Caco-2 (cell line): ENCODE measurements at regions not wholly inside any gene's neighbourhood (a gene's known extent, or its start where the extent isn't known, plus 50 kb on each side); places are given as distances from the start of the nearest gene placed in this dataset.

Experiments used
- BruUV-seq: library from RNA; stranded (reverse); fragments of 400-500 nt; replicated peaks from 2 replicates; lab custom pipeline; 2021; lab: Mats Ljungman, UMichigan
- CTCF ChIA-PET: fragments of 300-600 bp; sonication (Branson Sonifier 250); formaldehyde crosslinking; loops from one replicate; lab custom pipeline; 2022; ENCODE audit warnings: antibody characterized with exemption; lab: Charles Lee
- POLR2A ChIA-PET: fragments of 300-600 bp; sonication (Branson Sonifier 250); formaldehyde crosslinking; loops from one replicate; lab custom pipeline; 2022; ENCODE audit warnings: antibody characterized with exemption; lab: Charles Lee
- DNase-seq, 2 experiments: peaks; one replicate each; pipeline versions ENCODE4 v3.0.0 to v3.0.0-alpha.2; 2020 to 2022
- H3K27me3 ChIP-seq: replicated peaks from 2 replicates; pipeline ENCODE4 v1.6.0; 2011; ENCODE audit warnings: low read length; ENCODE audit not compliant: control insufficient read depth, insufficient read depth
- H3K36me3 ChIP-seq: 2 replicates; pipeline ENCODE4 v1.5.1; 2011; ENCODE audit warnings: low read length; ENCODE audit not compliant: control insufficient read depth, insufficient read depth
- H3K4me1 ChIP-seq: fragments of 250-450 bp; sonication (Bioruptor Pico); 2 replicates; pipeline ENCODE4 v1.5.1; 2020; ENCODE audit warnings: mild to moderate bottlenecking
- H3K4me3 ChIP-seq: 2 replicates; pipeline ENCODE4 v1.5.1; 2011; ENCODE audit warnings: low read depth, mild to moderate bottlenecking, control low read depth, low read length
- H3K9me3 ChIP-seq: fragments of 250-450 bp; sonication (Bioruptor Pico); 2 replicates; pipeline ENCODE4 v1.5.1; 2020; ENCODE audit warnings: mild to moderate bottlenecking, moderate library complexity
- H3K27ac Mint-ChIP-seq: one replicate; pipeline ENCODE4 v1.8.0; 2022; ENCODE audit warnings: mixed read lengths; ENCODE audit not compliant: unreplicated experiment
- H3K27me3 Mint-ChIP-seq: one replicate; pipeline ENCODE4 v1.8.0; 2022; ENCODE audit warnings: mixed read lengths; ENCODE audit not compliant: insufficient read depth, unreplicated experiment
- H3K36me3 Mint-ChIP-seq: one replicate; pipeline ENCODE4 v1.8.0; 2022; ENCODE audit warnings: mild to moderate bottlenecking, mixed read lengths; ENCODE audit not compliant: insufficient read depth, unreplicated experiment
- H3K4me1 Mint-ChIP-seq: one replicate; pipeline ENCODE4 v1.8.0; 2022; ENCODE audit warnings: low read depth, mixed read lengths; ENCODE audit not compliant: unreplicated experiment
- H3K4me3 Mint-ChIP-seq: one replicate; pipeline ENCODE4 v1.8.0; 2022; ENCODE audit warnings: mild to moderate bottlenecking, moderate library complexity, mixed read lengths; ENCODE audit not compliant: unreplicated experiment
- H3K9me3 Mint-ChIP-seq: one replicate; pipeline ENCODE4 v1.8.0; 2022; ENCODE audit warnings: mixed read lengths; ENCODE audit not compliant: unreplicated experiment
- CTCF ChIP-seq, 2 experiments: fragments of 200-600 bp in 1 of 2; IDR thresholded peaks; 1 replicate in 1 of 2; 2 replicates in 1 of 2; pipeline versions ENCODE4 v1.5.1 to v1.8.0; 2011 to 2022; ENCODE audit warnings: antibody characterized with exemption in 1 of 2, control low read depth in 1 of 2, inconsistent platforms in 1 of 2, low read depth in 1 of 2, low read length in 1 of 2, mild to moderate bottlenecking in 1 of 2, moderate library complexity in 1 of 2; ENCODE audit not compliant: insufficient read depth in 1 of 2, severe bottlenecking in 1 of 2, unreplicated experiment in 1 of 2
- intact Hi-C: fragments of 100-400 bp; cut with micrococcal nuclease; formaldehyde crosslinking; loops from one replicate; pipeline ENCODE4 v1.10.0; 2022; ENCODE audit not compliant: unreplicated experiment

GRCh38 chr5:117337064-117337749 is 762.6 kb upstream of the SEMA6A start:
- Histone ChIP-seq H3K36me3 (no peaks in the 10 kb centered on the region), H3K4me1 (no peaks in the 10 kb centered on the region), H3K9me3 (no peaks in the 10 kb centered on the region), H3K27me3 (no peaks in the 10 kb centered on the region), H3K4me3 (no peak overlapping the region)
- Mint-ChIP-seq H3K27ac (no peak overlapping the region), H3K4me3 (no peak overlapping the region), H3K4me1 (no peaks in the 10 kb centered on the region), H3K27me3 (no peaks in the 10 kb centered on the region), H3K9me3 (no peaks in the 10 kb centered on the region), H3K36me3 (no peaks in the 10 kb centered on the region)
- intact Hi-C loops: no loop called here
- ChIA-PET POLR2A (no interaction called here), CTCF (no interaction called here)
- no peak for TF ChIP-seq CTCF (IDR thresholded peaks at IDR 0.05; ENCODE audit: insufficient read depth in 1 of 2, low read depth in 1 of 2, low read length in 1 of 2, severe bottlenecking in 1 of 2, unreplicated experiment in 1 of 2)
- BruUV-seq: no TSS peak
- DNase-seq: no peak

- CTCF ChIA-PET: no interaction called here
- Histone ChIP-seq H3K27me3 (no peaks in the 10 kb centered on the region), H3K4me3 (no peak overlapping the region), H3K36me3 (no peaks in the 10 kb centered on the region), H3K9me3 (no peaks in the 10 kb centered on the region), H3K4me1 (no peaks in the 10 kb centered on the region)
- Mint-ChIP-seq H3K4me3 (no peak overlapping the region), H3K9me3 (no peaks in the 10 kb centered on the region), H3K27ac (no peak overlapping the region), H3K27me3 (no peaks in the 10 kb centered on the region), H3K36me3 (no peaks in the 10 kb centered on the region), H3K4me1 (no peaks in the 10 kb centered on the region)
- intact Hi-C loops: no loop called here
- no peak for DNase-seq
- BruUV-seq: no TSS peak
- TF ChIP-seq CTCF (IDR thresholded peaks at IDR 0.05; ENCODE audit: insufficient read depth in 1 of 2, low read depth in 1 of 2, low read length in 1 of 2, severe bottlenecking in 1 of 2, unreplicated experiment in 1 of 2): no peak
- POLR2A ChIA-PET: no interaction called here
These were observed 761.6 kb upstream of the SEMA6A start for GRCh38 chr5:117336208-117336607.

- H3K4me3 ChIP-seq: no peak overlapping the region
- H3K36me3 Mint-ChIP-seq: no peaks in the 10 kb centered on the region
- intact Hi-C loops: no loop called here
- no peaks in the 10 kb centered on the region for H3K9me3 Mint-ChIP-seq
- no peaks in the 10 kb centered on the region for H3K36me3 ChIP-seq
- BruUV-seq: no TSS peak
- H3K27ac Mint-ChIP-seq: no peak overlapping the region
- no peaks in the 10 kb centered on the region for H3K27me3 Mint-ChIP-seq
- no peaks in the 10 kb centered on the region for H3K4me1 Mint-ChIP-seq
- CTCF ChIA-PET: no interaction called here
- H3K4me3 Mint-ChIP-seq: no peak overlapping the region
- POLR2A ChIA-PET: no interaction called here
- no peak for TF ChIP-seq CTCF (IDR thresholded peaks at IDR 0.05; ENCODE audit: insufficient read depth in 1 of 2, low read depth in 1 of 2, low read length in 1 of 2, severe bottlenecking in 1 of 2, unreplicated experiment in 1 of 2)
- no peaks in the 10 kb centered on the region for H3K27me3 ChIP-seq
- DNase-seq: no peak
- H3K4me1 ChIP-seq: no peaks in the 10 kb centered on the region
- H3K9me3 ChIP-seq: no peaks in the 10 kb centered on the region
These were observed 758.4 kb upstream of the SEMA6A start for GRCh38 chr5:117333011-117333410.
